ENCODE measurements at regions not wholly inside any gene's neighbourhood (a gene's known extent, or its start where the extent isn't known, plus 50 kb on each side); places are given as distances from the start of the nearest gene placed in this dataset.

DNA sequence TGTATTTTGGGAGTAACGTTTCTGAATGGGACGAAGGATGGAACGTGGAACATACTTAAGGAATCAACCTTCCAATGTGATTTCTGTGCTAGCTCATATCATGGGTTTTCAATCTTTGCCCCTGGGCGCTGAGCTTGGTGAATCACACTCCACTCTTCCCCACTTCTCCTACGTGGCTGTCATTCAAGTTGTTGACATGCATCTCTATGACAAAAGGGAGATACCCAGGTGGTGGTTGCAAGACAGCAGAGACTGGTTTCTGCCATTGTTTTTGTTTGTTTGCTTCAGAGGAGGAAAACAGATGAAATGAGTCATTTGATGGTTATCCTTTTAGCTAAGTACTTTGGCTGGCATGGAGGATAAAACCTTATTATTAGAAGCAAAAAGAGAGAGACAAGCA lies 573.9 kb downstream of the GATA3 start:
- TF ChIP-seq POLR2A (IDR thresholded peaks at IDR 0.05; ENCODE audit: low read depth, low read length) (no peak), POLR2AphosphoS5 (IDR thresholded peaks at IDR 0.05; ENCODE audit: low read depth, low read length) (no peak), TAF1 (IDR thresholded peaks at IDR 0.05; ENCODE audit: borderline replicate concordance, low read depth, low read length) (no peak)
